C4-2B (cell line): ENCODE measurements at regions not wholly inside any gene's neighbourhood (a gene's known extent, or its start where the extent isn't known, plus 50 kb on each side); places are given as distances from the start of the nearest gene placed in this dataset.

Experiments
- CTCF ChIP-seq: fragments of 450-650 bp; conservative IDR thresholded peaks from 2 replicates; pipeline ENCODE4 v1.5.1; 2017; ENCODE audit warnings: mild to moderate bottlenecking
- ZFX ChIP-seq: fragments of 450-650 bp; IDR thresholded peaks from 2 replicates; pipeline ENCODE4 v1.6.1; 2017

- no peak for TF ChIP-seq CTCF
- TF ChIP-seq ZFX = no peak
These were observed 1044.0 kb downstream of the IGSF11 start for GRCh38 chr3:117990627-117991026.
